ENCODE measurements at regions not wholly inside any gene's neighbourhood (a gene's known extent, or its start where the extent isn't known, plus 50 kb on each side); places are given as distances from the start of the nearest gene placed in this dataset.

- H3K27ac ChIP-seq (ENCODE audit: low read depth, low read length) = no peak overlapping the region
- H2AFZ ChIP-seq (ENCODE audit: low read depth, low read length, severe bottlenecking) = no peak overlapping the region
- H3K27me3 ChIP-seq (ENCODE audit: low read length) = no peaks in the 10 kb centered on the region
- no peaks in the 10 kb centered on the region for H4K20me1 ChIP-seq (ENCODE audit: low read depth, low read length)
- no peak overlapping the region for H3K9ac ChIP-seq (ENCODE audit: low read length)
- no peaks in the 10 kb centered on the region for H3K9me3 ChIP-seq (ENCODE audit: insufficient read depth, low read length)
- no peak overlapping the region for H3K4me2 ChIP-seq (ENCODE audit: low read depth, low read length, poor library complexity, severe bottlenecking)
- no peaks in the 10 kb centered on the region for H3K9me2 ChIP-seq (replicated peaks; ENCODE audit: insufficient read depth, low read length)
- H3K4me3 ChIP-seq (ENCODE audit: insufficient read depth, low read length, poor library complexity, severe bottlenecking) = no peak overlapping the region
- no peak for TF ChIP-seq CTCF (IDR thresholded peaks at IDR 0.05; ENCODE audit: insufficient read depth, low read length, poor library complexity, severe bottlenecking)
- TF ChIP-seq EZH2phosphoT487 (conservative IDR thresholded peaks at IDR 0.05; ENCODE audit: low read length) = no peak
- no peaks in the 10 kb centered on the region for H3F3A ChIP-seq (ENCODE audit: insufficient read depth)
- H3K79me2 ChIP-seq (ENCODE audit: insufficient read depth, low read length) = no peaks in the 10 kb centered on the region
- H3K36me3 ChIP-seq (ENCODE audit: low read length) = no peaks in the 10 kb centered on the region
Observed at GRCh38 chr5:166509085-166509484, 1782.4 kb upstream of the WWC1 start.

- H3K27me3 ChIP-seq (ENCODE audit: low read length) = 0 out of 2 replicates have a peak, but pooled peaks cover 3% of the 10 kb centered on the region
- no peak overlapping the region for H3K4me3 ChIP-seq (ENCODE audit: insufficient read depth, low read length, poor library complexity, severe bottlenecking)
- no peak overlapping the region for H2AFZ ChIP-seq (ENCODE audit: low read depth, low read length, severe bottlenecking)
- no peaks in the 10 kb centered on the region for H3K36me3 ChIP-seq (ENCODE audit: low read length)
- H3K27ac ChIP-seq (ENCODE audit: low read depth, low read length) = no peak overlapping the region
- H3K9me2 ChIP-seq (replicated peaks; ENCODE audit: insufficient read depth, low read length) = no peaks in the 10 kb centered on the region
- H3K9me3 ChIP-seq (ENCODE audit: insufficient read depth, low read length) = no peaks in the 10 kb centered on the region
- no peaks in the 10 kb centered on the region for H4K20me1 ChIP-seq (ENCODE audit: low read depth, low read length)
- no peaks in the 10 kb centered on the region for H3K79me2 ChIP-seq (ENCODE audit: insufficient read depth, low read length)
- no peaks in the 10 kb centered on the region for H3F3A ChIP-seq (ENCODE audit: insufficient read depth)
- no peak for TF ChIP-seq EZH2phosphoT487 (conservative IDR thresholded peaks at IDR 0.05; ENCODE audit: low read length)
- no peak for TF ChIP-seq CTCF (IDR thresholded peaks at IDR 0.05; ENCODE audit: insufficient read depth, low read length, poor library complexity, severe bottlenecking)
- H3K9ac ChIP-seq (ENCODE audit: low read length) = no peak overlapping the region
- H3K4me2 ChIP-seq (ENCODE audit: low read depth, low read length, poor library complexity, severe bottlenecking) = no peak overlapping the region
Observed at GRCh38 chr5:166517976-166518375, 1773.5 kb upstream of the WWC1 start.

- Histone ChIP-seq H3K9ac (ENCODE audit: low read length) (no peak overlapping the region), H2AFZ (ENCODE audit: low read depth, low read length, severe bottlenecking) (no peak overlapping the region), H4K20me1 (ENCODE audit: low read depth, low read length) (no peaks in the 10 kb centered on the region), H3K4me2 (ENCODE audit: low read depth, low read length, poor library complexity, severe bottlenecking) (no peak overlapping the region), H3K27ac (ENCODE audit: low read depth, low read length) (no peak overlapping the region), H3K9me2 (replicated peaks; ENCODE audit: insufficient read depth, low read length) (no peaks in the 10 kb centered on the region), H3K9me3 (ENCODE audit: insufficient read depth, low read length) (no peaks in the 10 kb centered on the region), H3K36me3 (ENCODE audit: low read length) (no peaks in the 10 kb centered on the region), H3K79me2 (ENCODE audit: insufficient read depth, low read length) (no peaks in the 10 kb centered on the region), H3F3A (ENCODE audit: insufficient read depth) (no peaks in the 10 kb centered on the region), H3K27me3 (ENCODE audit: low read length) (no peaks in the 10 kb centered on the region), H3K4me3 (ENCODE audit: insufficient read depth, low read length, poor library complexity, severe bottlenecking) (no peak overlapping the region)
- TF ChIP-seq CTCF (IDR thresholded peaks at IDR 0.05; ENCODE audit: insufficient read depth, low read length, poor library complexity, severe bottlenecking) (no peak), EZH2phosphoT487 (conservative IDR thresholded peaks at IDR 0.05; ENCODE audit: low read length) (no peak)
Observed at GRCh38 chr5:166523206-166523605, 1768.2 kb upstream of the WWC1 start.

All from SU-DHL-6 (cell line).